ENCODE measurements at regions not wholly inside any gene's neighbourhood (a gene's known extent, or its start where the extent isn't known, plus 50 kb on each side); places are given as distances from the start of the nearest gene placed in this dataset.

- 90% methylated on average over 4 of the region's 4 CpGs for WGBS
- no peak overlapping the region for H3K27ac ChIP-seq
- no peaks in the 10 kb centered on the region for H3K27me3 ChIP-seq (replicated peaks; ENCODE audit: insufficient read depth)
- intact Hi-C loops (cut with DNase I) = no loop called here
- DNase-seq (ENCODE audit: low spot score) = no peak
- no peaks in the 10 kb centered on the region for H3K36me3 ChIP-seq
- no peaks in the 10 kb centered on the region for H3K9me3 ChIP-seq
- TF ChIP-seq CTCF (IDR thresholded peaks at IDR 0.05) = no peak
- no peak for TF ChIP-seq POLR2A (IDR thresholded peaks at IDR 0.05)
- TF ChIP-seq POLR2AphosphoS5 (IDR thresholded peaks at IDR 0.05) = no peak
- H3K4me1 ChIP-seq (replicated peaks) = no peaks in the 10 kb centered on the region
- H3K4me3 ChIP-seq = no peak overlapping the region
These were observed 140.4 kb upstream of the USP24 start for GRCh38 chr1:55355549-55355948.

- no peak for TF ChIP-seq POLR2AphosphoS5 (IDR thresholded peaks at IDR 0.05)
- TF ChIP-seq POLR2A (IDR thresholded peaks at IDR 0.05) = no peak
- TF ChIP-seq CTCF (IDR thresholded peaks at IDR 0.05) = no peak
- 78% methylated on average over 10 of the region's 10 CpGs for whole genome bisulfite sequencing
- DNase-seq (ENCODE audit: low spot score) = no peak
- H3K36me3 ChIP-seq = no peaks in the 10 kb centered on the region
- H3K9me3 ChIP-seq = no peaks in the 10 kb centered on the region
- H3K27me3 ChIP-seq (replicated peaks; ENCODE audit: insufficient read depth) = no peaks in the 10 kb centered on the region
- no peak overlapping the region for H3K4me3 ChIP-seq
- no peak overlapping the region for H3K27ac ChIP-seq
- no peaks in the 10 kb centered on the region for H3K4me1 ChIP-seq (replicated peaks)
- intact Hi-C loops (cut with DNase I) = no loop called here
These were observed 138.8 kb upstream of the USP24 start for GRCh38 chr1:55353707-55354620.

GRCh38 chr1:55352811-55353180, 137.6 kb upstream of the USP24 start:
- H3K27ac ChIP-seq = no peak overlapping the region
- no peaks in the 10 kb centered on the region for H3K4me1 ChIP-seq (replicated peaks)
- no peak overlapping the region for H3K4me3 ChIP-seq
- no peaks in the 10 kb centered on the region for H3K36me3 ChIP-seq
- 81% methylated on average over 1 of the region's 1 CpG for WGBS
- no peaks in the 10 kb centered on the region for H3K27me3 ChIP-seq (replicated peaks; ENCODE audit: insufficient read depth)
- DNase-seq (ENCODE audit: low spot score) = no peak
- TF ChIP-seq POLR2AphosphoS5 (IDR thresholded peaks at IDR 0.05) (no peak), POLR2A (IDR thresholded peaks at IDR 0.05) (no peak), CTCF (IDR thresholded peaks at IDR 0.05) (no peak)
- H3K9me3 ChIP-seq = no peaks in the 10 kb centered on the region
- intact Hi-C loops (cut with DNase I) = no loop called here

GRCh38 chr1:55352080-55352810, 137.1 kb upstream of the USP24 start:
- WGBS = 76% methylated on average over 7 of the region's 7 CpGs
- Histone ChIP-seq H3K27me3 (replicated peaks; ENCODE audit: insufficient read depth) (no peaks in the 10 kb centered on the region), H3K4me3 (no peak overlapping the region), H3K36me3 (no peaks in the 10 kb centered on the region), H3K27ac (no peak overlapping the region), H3K4me1 (replicated peaks) (no peaks in the 10 kb centered on the region), H3K9me3 (no peaks in the 10 kb centered on the region)
- TF ChIP-seq CTCF (IDR thresholded peaks at IDR 0.05) (no peak), POLR2A (IDR thresholded peaks at IDR 0.05) (no peak), POLR2AphosphoS5 (IDR thresholded peaks at IDR 0.05) (no peak)
- no peak for DNase-seq (ENCODE audit: low spot score)
- intact Hi-C loops (cut with DNase I) = no loop called here

All from prostate gland (tissue), 2 donors.